HEK293T (cell line): ENCODE measurements at regions not wholly inside any gene's neighbourhood (a gene's known extent, or its start where the extent isn't known, plus 50 kb on each side); places are given as distances from the start of the nearest gene placed in this dataset.
"Not testable (repeated sequence)": the region's sequence is repeated elsewhere in the genome, so short reads cannot be mapped to it uniquely, and the experiment has no call there.

ENCODE experiments used
- CTCF ChIA-PET: fragments of 350-600 bp; formaldehyde crosslinking; extraction: SDS; loops from one replicate; lab custom pipeline; 2021; ENCODE audit warnings: antibody characterized with exemption, inconsistent platforms; lab: Yijun Ruan, JAX
- POLR2A ChIA-PET: fragments of 350-600 bp; formaldehyde crosslinking; extraction: SDS; loops from one replicate; lab custom pipeline; 2020; ENCODE audit warnings: antibody characterized with exemption, inconsistent platforms; lab: Yijun Ruan, JAX
- DNase-seq: peaks from one replicate; pipeline ENCODE4 v3.0.0; 2012; ENCODE audit warnings: mixed read lengths; ENCODE audit errors: extremely low spot score
- ARNT ChIP-seq: fragments of 450-650 bp; IDR thresholded peaks from 2 replicates; pipeline ENCODE4 v1.6.1; 2017; ENCODE audit warnings: mild to moderate bottlenecking
- BHLHE40 ChIP-seq: fragments of 450-650 bp; IDR thresholded peaks from 2 replicates; pipeline ENCODE4 v1.6.1; 2016; ENCODE audit warnings: mild to moderate bottlenecking, moderate library complexity, borderline replicate concordance
- CTBP1 ChIP-seq: fragments of 450-650 bp; IDR thresholded peaks from 2 replicates; pipeline ENCODE4 v1.6.1; 2016; ENCODE audit warnings: borderline replicate concordance
- ELF4 ChIP-seq: fragments of 450-650 bp; IDR thresholded peaks from 2 replicates; pipeline ENCODE4 v1.6.1; 2017; ENCODE audit warnings: antibody characterized with exemption
- FOXA1 ChIP-seq: fragments of 450-650 bp; IDR thresholded peaks from 2 replicates; pipeline ENCODE4 v1.6.1; 2016; ENCODE audit warnings: mild to moderate bottlenecking
- FOXK2 ChIP-seq: fragments of 450-650 bp; IDR thresholded peaks from 2 replicates; pipeline ENCODE4 v1.6.1; 2016; ENCODE audit warnings: mild to moderate bottlenecking
- FOXM1 ChIP-seq: fragments of 450-650 bp; IDR thresholded peaks from 2 replicates; pipeline ENCODE4 v1.6.1; 2017; ENCODE audit warnings: mild to moderate bottlenecking, borderline replicate concordance
- HDGF ChIP-seq: fragments of 450-650 bp; IDR thresholded peaks from 2 replicates; pipeline ENCODE4 v1.6.1; 2017; ENCODE audit warnings: antibody characterized with exemption, borderline replicate concordance
- L3MBTL2 ChIP-seq: fragments of 450-650 bp; conservative IDR thresholded peaks from 2 replicates; pipeline ENCODE4 v1.6.1; 2016; ENCODE audit warnings: mild to moderate bottlenecking
- LEF1 ChIP-seq: fragments of 450-650 bp; IDR thresholded peaks from 2 replicates; pipeline ENCODE4 v1.6.1; 2017; ENCODE audit warnings: mild to moderate bottlenecking, borderline replicate concordance
- NFRKB ChIP-seq: fragments of 450-650 bp; IDR thresholded peaks from 2 replicates; pipeline ENCODE4 v1.6.1; 2016; ENCODE audit warnings: mild to moderate bottlenecking, moderate library complexity
- SP1 ChIP-seq: fragments of 450-650 bp; IDR thresholded peaks from 2 replicates; pipeline ENCODE4 v1.6.1; 2017
- SUZ12 ChIP-seq: fragments of 450-650 bp; IDR thresholded peaks from 2 replicates; pipeline ENCODE4 v1.6.1; 2016; ENCODE audit warnings: mild to moderate bottlenecking
- TARDBP ChIP-seq: fragments of 450-650 bp; IDR thresholded peaks from 2 replicates; pipeline ENCODE4 v1.6.1; 2016
- ZNF384 ChIP-seq: fragments of 450-650 bp; IDR thresholded peaks from 2 replicates; pipeline ENCODE4 v1.6.1; 2016
- TF ChIP-seq, protein P1 (sequence below): fragments of 450-650 bp; IDR thresholded peaks from 2 replicates; pipeline ENCODE4 v1.6.1; 2016

DNA sequence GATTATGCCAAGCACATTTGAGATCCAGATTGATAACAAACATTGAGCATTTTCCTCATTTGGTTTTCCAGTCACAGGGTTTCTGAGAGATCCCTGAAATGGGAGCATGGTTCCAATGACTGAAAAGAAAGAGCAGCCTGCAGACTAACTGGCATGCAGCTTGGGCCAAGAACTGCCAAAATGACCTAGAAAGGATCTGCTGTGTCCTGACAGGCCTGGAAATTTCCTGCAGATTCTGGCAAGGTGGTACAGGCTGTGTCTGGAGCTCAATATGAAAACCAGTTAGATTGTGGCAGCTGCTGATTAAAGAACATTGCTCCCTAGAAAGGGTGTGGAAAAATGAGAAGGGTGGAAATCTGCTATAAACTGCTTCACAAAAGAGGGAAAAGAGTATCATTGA lies 417.3 kb downstream of the IPO8 start:
- TF ChIP-seq CTBP1: no peak
- no peak for TF ChIP-seq BHLHE40
- TF ChIP-seq, protein P1, sequence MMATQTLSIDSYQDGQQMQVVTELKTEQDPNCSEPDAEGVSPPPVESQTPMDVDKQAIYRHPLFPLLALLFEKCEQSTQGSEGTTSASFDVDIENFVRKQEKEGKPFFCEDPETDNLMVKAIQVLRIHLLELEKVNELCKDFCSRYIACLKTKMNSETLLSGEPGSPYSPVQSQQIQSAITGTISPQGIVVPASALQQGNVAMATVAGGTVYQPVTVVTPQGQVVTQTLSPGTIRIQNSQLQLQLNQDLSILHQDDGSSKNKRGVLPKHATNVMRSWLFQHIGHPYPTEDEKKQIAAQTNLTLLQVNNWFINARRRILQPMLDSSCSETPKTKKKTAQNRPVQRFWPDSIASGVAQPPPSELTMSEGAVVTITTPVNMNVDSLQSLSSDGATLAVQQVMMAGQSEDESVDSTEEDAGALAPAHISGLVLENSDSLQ: no peak
- no peak for TF ChIP-seq FOXM1
- no peak for TF ChIP-seq FOXA1
- no peak for TF ChIP-seq SP1
- no peak for TF ChIP-seq ARNT
- TF ChIP-seq L3MBTL2: no peak
- no peak for TF ChIP-seq FOXK2
- no peak for TF ChIP-seq LEF1
- TF ChIP-seq NFRKB: no peak
- no peak for TF ChIP-seq HDGF
- no peak for TF ChIP-seq ELF4
- TF ChIP-seq TARDBP: no peak
- TF ChIP-seq SUZ12: no peak
- TF ChIP-seq ZNF384: no peak
- no peak for DNase-seq
- POLR2A ChIA-PET: no interaction called here
- CTCF ChIA-PET: no interaction called here

DNA sequence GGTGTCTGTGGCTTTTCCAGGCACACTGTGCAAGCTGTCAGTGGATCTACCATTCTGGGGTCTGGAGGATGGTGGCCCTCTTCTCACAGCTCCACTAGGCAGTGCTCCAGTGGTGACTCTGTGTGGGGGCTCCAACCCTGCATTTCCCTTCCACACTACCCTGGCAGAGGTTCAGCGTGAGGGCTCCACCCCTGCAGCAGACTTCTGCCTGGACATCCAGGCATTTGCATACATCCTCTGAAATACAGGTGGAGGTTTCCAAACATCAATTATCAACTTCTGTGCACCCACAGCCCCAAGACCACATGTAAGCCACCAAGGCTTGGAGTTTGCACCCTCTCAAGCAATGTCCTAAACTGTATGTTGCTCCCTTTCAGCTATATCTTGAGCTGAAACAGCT lies 423.2 kb downstream of the IPO8 start:
- POLR2A ChIA-PET, DNase-seq, CTCF ChIA-PET: not testable (repeated sequence)

DNA sequence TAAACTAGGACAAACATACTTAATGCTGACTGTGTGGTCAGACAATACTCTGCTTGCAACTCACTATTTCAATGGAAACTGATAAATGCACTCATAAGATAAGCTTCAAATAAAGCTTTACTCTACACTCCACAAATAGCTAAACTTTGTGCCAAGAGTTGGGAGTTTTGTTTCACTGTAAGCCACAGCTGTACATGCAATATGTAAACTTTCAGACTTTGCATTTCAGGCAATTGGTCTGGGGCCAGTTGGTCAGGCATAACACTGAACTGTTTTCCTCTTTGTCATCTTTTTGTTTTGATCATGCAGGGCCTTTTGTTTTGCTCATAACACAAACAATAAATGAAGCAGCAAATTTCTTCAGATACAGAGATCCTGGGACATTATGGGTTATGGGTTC lies 426.2 kb downstream of the IPO8 start:
- POLR2A ChIA-PET: no interaction called here
- TF ChIP-seq BHLHE40 (no peak), LEF1 (no peak)
- no peak for DNase-seq
- CTCF ChIA-PET: no interaction called here

- POLR2A ChIA-PET: no interaction called here
- CTCF ChIA-PET: interaction anchor here (0.6 kb wide), 1 partner anchor 780 kb away, joined by 3 read pairs; no protein-coding TSS in a partner anchor
- DNase-seq: no peak
- no peak for TF ChIP-seq ZNF384
- TF ChIP-seq, protein P1: no peak
- TF ChIP-seq BHLHE40: no peak
- no peak for TF ChIP-seq TARDBP
- TF ChIP-seq FOXA1: no peak
- no peak for TF ChIP-seq FOXK2
- no peak for TF ChIP-seq SP1
- no peak for TF ChIP-seq LEF1
- TF ChIP-seq L3MBTL2: no peak
These were observed 427.6 kb downstream of the IPO8 start for GRCh38 chr12:30268041-30268440.

GRCh38 chr12:30263434-30263833 lies 432.2 kb downstream of the IPO8 start:
- POLR2A ChIA-PET: no interaction called here
- CTCF ChIA-PET: no interaction called here
- DNase-seq: no peak
- TF ChIP-seq ZNF384 (no peak), CTBP1 (no peak), L3MBTL2 (no peak), FOXM1 (no peak), ELF4 (no peak), LEF1 (no peak), ARNT (no peak)

GRCh38 chr12:30257618-30258017 lies 438.1 kb downstream of the IPO8 start:
- ChIA-PET CTCF (no interaction called here), POLR2A (no interaction called here)
- TF ChIP-seq ZNF384 (no peak), SUZ12 (no peak), FOXM1 (no peak), NFRKB (no peak), LEF1 (no peak), ARNT (no peak), FOXK2 (no peak), BHLHE40 (no peak), L3MBTL2 (no peak), FOXA1 (no peak), ELF4 (no peak), HDGF (no peak), SP1 (no peak), CTBP1 (no peak), TARDBP (no peak)
- TF ChIP-seq, protein P1: no peak
- no peak for DNase-seq

- TF ChIP-seq SUZ12 (no peak), LEF1 (no peak), ARNT (no peak), SP1 (no peak), HDGF (no peak), BHLHE40 (no peak), TARDBP (no peak), FOXA1 (no peak), ELF4 (no peak), FOXM1 (no peak), FOXK2 (no peak), CTBP1 (no peak), NFRKB (no peak), L3MBTL2 (no peak)
- TF ChIP-seq, protein P1: no peak
- ChIA-PET CTCF (no interaction called here), POLR2A (no interaction called here)
- DNase-seq: no peak
These were observed 444.1 kb downstream of the IPO8 start for GRCh38 chr12:30251546-30251945.
